ENCODE measurements at regions not wholly inside any gene's neighbourhood (a gene's known extent, or its start where the extent isn't known, plus 50 kb on each side); places are given as distances from the start of the nearest gene placed in this dataset.

DNA sequence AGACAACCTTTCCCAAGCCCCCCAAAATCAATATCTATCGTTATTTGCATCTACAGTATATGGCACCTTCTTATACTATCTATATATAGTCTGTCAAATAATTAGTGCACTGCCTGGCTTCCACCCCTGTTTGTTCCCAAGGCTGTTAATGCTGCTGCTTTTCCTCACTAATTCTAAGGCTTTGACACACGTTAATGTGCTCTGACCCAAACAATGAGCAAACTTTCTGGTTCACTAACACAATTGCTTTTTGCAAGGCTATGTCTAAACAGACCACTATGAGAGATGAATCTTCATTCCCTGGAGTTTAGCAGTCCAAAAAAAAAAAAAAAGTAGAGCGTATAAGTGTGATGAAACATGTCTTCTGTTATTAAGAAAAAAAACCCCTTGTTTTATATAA lies 360.9 kb upstream of the AGA start:
- BruUV-seq (replicated peaks), result no TSS peak
- DNase-seq (ENCODE audit: low read depth, low spot score) (no peak), ATAC-seq (no peak)
- POLR2A ChIA-PET, result no interaction called here
- H3K9me2 ChIP-seq (ENCODE audit: insufficient read depth), result no peaks in the 10 kb centered on the region
- no peak overlapping the region for H3K27ac ChIP-seq (ENCODE audit: low read depth, low read length)
- no peak overlapping the region for H3K4me2 ChIP-seq (ENCODE audit: low read length)
- H4K20me1 ChIP-seq (ENCODE audit: insufficient read depth), result no peaks in the 10 kb centered on the region
- H3K4me1 ChIP-seq (ENCODE audit: control insufficient read depth in 1 of 2, insufficient read depth in 2 of 2, low read length in 2 of 2), result no peaks in the 10 kb centered on the region
- no peaks in the 10 kb centered on the region for H3K27me3 ChIP-seq (ENCODE audit: insufficient read depth, low read length)
- H2AFZ ChIP-seq (ENCODE audit: low read depth, low read length, poor library complexity, severe bottlenecking), result no peak overlapping the region
- RAD21 ChIA-PET (ENCODE audit: low non-redundant PET in 1 of 2, low total read pairs in 2 of 2, uncharacterized antibody in 2 of 2, unreplicated experiment in 2 of 2), result no interaction called here
- H3K9me3 ChIP-seq (ENCODE audit: control insufficient read depth in 1 of 2, insufficient read depth in 1 of 2, low read depth in 1 of 2, low read length in 2 of 2), result no peaks in the 10 kb centered on the region
- TF ChIP-seq ATF3 (IDR thresholded peaks at IDR 0.05), result no peak
- no peak for TF ChIP-seq CTCF (IDR thresholded peaks at IDR 0.05 in 2 of 3, conservative IDR thresholded peaks at IDR 0.05 in 1 of 3; ENCODE audit: borderline replicate concordance in 1 of 3, insufficient read depth in 1 of 3, low read depth in 2 of 3, low read length in 2 of 3)
- no peak for TF ChIP-seq JUND (IDR thresholded peaks at IDR 0.05)
- TF ChIP-seq ZNF274 (IDR thresholded peaks at IDR 0.05; ENCODE audit: low read depth, low read length), result no peak
- no peak for TF ChIP-seq YY1 (IDR thresholded peaks at IDR 0.05; ENCODE audit: extremely low read depth, insufficient replicate concordance, low read depth, low read length)
- no peak for TF ChIP-seq ELF1 (IDR thresholded peaks at IDR 0.05; ENCODE audit: borderline replicate concordance, low read depth)
- no peak for TF ChIP-seq POLR2AphosphoS5 (IDR thresholded peaks at IDR 0.05; ENCODE audit: low read depth, low read length)
- H3K9ac ChIP-seq (ENCODE audit: low read length), result no peak overlapping the region
- intact Hi-C loops (cut with micrococcal nuclease), result no loop called here
- H3K79me2 ChIP-seq (ENCODE audit: insufficient read depth, low read length), result no peaks in the 10 kb centered on the region
- CTCF ChIA-PET, result no interaction called here
- no peaks in the 10 kb centered on the region for H3K36me3 ChIP-seq (ENCODE audit: control insufficient read depth in 1 of 2, insufficient read depth in 2 of 2, low read length in 2 of 2)
- no peak overlapping the region for H3K4me3 ChIP-seq (replicated peaks in 1 of 2; ENCODE audit: low read depth in 1 of 2, low read length in 2 of 2)

DNA sequence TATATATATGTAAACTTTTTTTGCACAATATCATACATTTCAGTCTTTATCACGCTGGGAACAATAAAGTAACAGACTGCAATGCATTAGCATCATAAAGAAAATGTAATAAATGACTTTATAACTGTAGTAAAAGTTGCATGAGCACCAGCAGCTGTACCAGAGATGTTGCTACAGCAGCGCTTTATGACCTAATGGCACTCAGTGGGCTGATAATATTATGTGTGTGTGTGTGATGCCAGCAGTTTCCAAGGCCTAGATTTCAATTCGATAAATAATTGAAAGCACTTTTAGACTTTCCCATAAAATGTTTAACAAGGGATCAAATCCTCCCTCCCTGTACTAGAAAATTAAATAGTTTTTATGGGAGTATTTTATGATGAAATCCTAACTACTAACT lies 367.6 kb upstream of the AGA start:
- no peaks in the 10 kb centered on the region for H3K9me2 ChIP-seq (ENCODE audit: insufficient read depth)
- ChIA-PET CTCF (no interaction called here), RAD21 (ENCODE audit: low non-redundant PET in 1 of 2, low total read pairs in 2 of 2, uncharacterized antibody in 2 of 2, unreplicated experiment in 2 of 2) (no interaction called here), POLR2A (no interaction called here)
- H3K9me3 ChIP-seq (ENCODE audit: control insufficient read depth in 1 of 2, insufficient read depth in 1 of 2, low read depth in 1 of 2, low read length in 2 of 2), result no peaks in the 10 kb centered on the region
- H3K4me2 ChIP-seq (ENCODE audit: low read length), result no peak overlapping the region
- intact Hi-C loops (cut with micrococcal nuclease), result no loop called here
- no peak overlapping the region for H2AFZ ChIP-seq (ENCODE audit: low read depth, low read length, poor library complexity, severe bottlenecking)
- no peak overlapping the region for H3K4me3 ChIP-seq (replicated peaks in 1 of 2; ENCODE audit: low read depth in 1 of 2, low read length in 2 of 2)
- H3K4me1 ChIP-seq (ENCODE audit: control insufficient read depth in 1 of 2, insufficient read depth in 2 of 2, low read length in 2 of 2), result no peaks in the 10 kb centered on the region
- ATAC-seq (no peak), DNase-seq (ENCODE audit: low read depth, low spot score) (no peak)
- H3K79me2 ChIP-seq (ENCODE audit: insufficient read depth, low read length), result no peaks in the 10 kb centered on the region
- BruUV-seq (replicated peaks), result no TSS peak
- no peaks in the 10 kb centered on the region for H3K36me3 ChIP-seq (ENCODE audit: control insufficient read depth in 1 of 2, insufficient read depth in 2 of 2, low read length in 2 of 2)
- no peaks in the 10 kb centered on the region for H3K27me3 ChIP-seq (ENCODE audit: insufficient read depth, low read length)
- H3K27ac ChIP-seq (ENCODE audit: low read depth, low read length), result no peak overlapping the region
- no peak overlapping the region for H3K9ac ChIP-seq (ENCODE audit: low read length)
- H4K20me1 ChIP-seq (ENCODE audit: insufficient read depth), result no peaks in the 10 kb centered on the region
- TF ChIP-seq ELF1 (IDR thresholded peaks at IDR 0.05; ENCODE audit: borderline replicate concordance, low read depth), result no peak
- no peak for TF ChIP-seq SRF (IDR thresholded peaks at IDR 0.05; ENCODE audit: low read depth)
- TF ChIP-seq, protein P1, sequence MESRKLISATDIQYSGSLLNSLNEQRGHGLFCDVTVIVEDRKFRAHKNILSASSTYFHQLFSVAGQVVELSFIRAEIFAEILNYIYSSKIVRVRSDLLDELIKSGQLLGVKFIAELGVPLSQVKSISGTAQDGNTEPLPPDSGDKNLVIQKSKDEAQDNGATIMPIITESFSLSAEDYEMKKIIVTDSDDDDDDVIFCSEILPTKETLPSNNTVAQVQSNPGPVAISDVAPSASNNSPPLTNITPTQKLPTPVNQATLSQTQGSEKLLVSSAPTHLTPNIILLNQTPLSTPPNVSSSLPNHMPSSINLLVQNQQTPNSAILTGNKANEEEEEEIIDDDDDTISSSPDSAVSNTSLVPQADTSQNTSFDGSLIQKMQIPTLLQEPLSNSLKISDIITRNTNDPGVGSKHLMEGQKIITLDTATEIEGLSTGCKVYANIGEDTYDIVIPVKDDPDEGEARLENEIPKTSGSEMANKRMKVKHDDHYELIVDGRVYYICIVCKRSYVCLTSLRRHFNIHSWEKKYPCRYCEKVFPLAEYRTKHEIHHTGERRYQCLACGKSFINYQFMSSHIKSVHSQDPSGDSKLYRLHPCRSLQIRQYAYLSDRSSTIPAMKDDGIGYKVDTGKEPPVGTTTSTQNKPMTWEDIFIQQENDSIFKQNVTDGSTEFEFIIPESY (IDR thresholded peaks at IDR 0.05; ENCODE audit: extremely low read depth, insufficient replicate concordance, low read length), result no peak
- TF ChIP-seq CEBPB (IDR thresholded peaks at IDR 0.05; ENCODE audit: low read depth), result no peak
- TF ChIP-seq POLR2A (IDR thresholded peaks at IDR 0.05; ENCODE audit: borderline replicate concordance, extremely low read depth, insufficient read depth, insufficient read length), result no peak
- TF ChIP-seq YY1 (IDR thresholded peaks at IDR 0.05; ENCODE audit: extremely low read depth, insufficient replicate concordance, low read depth, low read length), result no peak
- TF ChIP-seq ATF3 (IDR thresholded peaks at IDR 0.05), result no peak
- TF ChIP-seq TCF7L2 (IDR thresholded peaks at IDR 0.05; ENCODE audit: borderline replicate concordance, extremely low read depth, insufficient read depth, insufficient read length), result no peak
- no peak for TF ChIP-seq EGR1 (IDR thresholded peaks at IDR 0.05; ENCODE audit: low read depth)
- no peak for TF ChIP-seq POLR2AphosphoS5 (IDR thresholded peaks at IDR 0.05; ENCODE audit: low read depth, low read length)
- no peak for TF ChIP-seq MAX (IDR thresholded peaks at IDR 0.05)
- no peak for TF ChIP-seq SP1 (IDR thresholded peaks at IDR 0.05; ENCODE audit: low read depth)

All from HCT116 (cell line).